Mesothelial cell of epicardium (in vitro differentiated cells): ENCODE measurements at regions not wholly inside any gene's neighbourhood (a gene's known extent, or its start where the extent isn't known, plus 50 kb on each side); places are given as distances from the start of the nearest gene placed in this dataset.
A peak's percentile ranks its signal among the peaks of the same experiment; 100 is the strongest.

Source experiments
- DNase-seq, 2 experiments: peaks; one replicate each; pipeline ENCODE4 v3.0.0; 2021; ENCODE audit warnings: low spot score in 2 of 2; ENCODE audit not compliant: unreplicated experiment in 2 of 2
- H3K27ac Mint-ChIP-seq: 2 replicates; pipeline ENCODE4 v1.8.0; 2021; ENCODE audit warnings: mixed read lengths
- H3K27me3 Mint-ChIP-seq: 2 replicates; pipeline ENCODE4 v1.8.0; 2021; ENCODE audit warnings: low read depth, mixed read lengths
- H3K36me3 Mint-ChIP-seq: 2 replicates; pipeline ENCODE4 v1.8.0; 2021; ENCODE audit warnings: mixed read lengths
- H3K4me1 Mint-ChIP-seq: 2 replicates; pipeline ENCODE4 v1.8.0; 2021; ENCODE audit warnings: mixed read lengths
- H3K4me3 Mint-ChIP-seq: 2 replicates; pipeline ENCODE4 v1.8.0; 2021; ENCODE audit warnings: mild to moderate bottlenecking, moderate library complexity, mixed read lengths
- H3K9me3 Mint-ChIP-seq: 2 replicates; pipeline ENCODE4 v1.8.0; 2021; ENCODE audit warnings: mixed read lengths
- TF ChIP-seq, protein P1 (sequence below): fragments of 200-600 bp; sonication (generic); IDR thresholded peaks from one replicate; pipeline ENCODE4 v1.5.0; 2021; ENCODE audit warnings: antibody characterized with exemption; ENCODE audit not compliant: unreplicated experiment

DNA sequence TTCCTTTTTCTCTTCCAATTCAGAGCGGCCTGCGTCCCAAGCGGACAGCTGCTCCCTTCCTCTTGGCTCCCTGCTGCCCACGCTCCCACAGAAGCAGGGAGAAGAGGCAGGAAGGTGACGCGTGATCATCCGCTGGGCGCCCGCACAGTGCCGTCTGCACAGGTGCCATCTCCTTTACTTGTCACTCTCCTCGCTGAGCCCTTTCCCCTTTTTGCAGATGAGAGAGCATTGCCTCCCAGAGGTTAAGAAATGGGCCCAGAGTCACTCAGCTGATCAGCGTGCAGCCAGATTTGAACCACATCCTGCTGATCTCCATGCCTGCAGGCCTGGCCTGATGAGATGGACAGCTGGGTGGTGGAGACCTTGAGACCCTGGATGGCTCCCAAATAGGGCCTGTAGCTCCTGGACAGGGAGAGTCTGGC is 299.8 kb downstream of the SEC14L1 start:
- DNase-seq: no peak
- Mint-ChIP-seq H3K4me1 (peaks cover 68% of the 10 kb centered on the region), H3K9me3 (no peaks in the 10 kb centered on the region), H3K27ac (peak overlapping the region; percentile 15), H3K36me3 (no peaks in the 10 kb centered on the region), H3K4me3 (no peak overlapping the region), H3K27me3 (no peaks in the 10 kb centered on the region)
- TF ChIP-seq, protein P1, sequence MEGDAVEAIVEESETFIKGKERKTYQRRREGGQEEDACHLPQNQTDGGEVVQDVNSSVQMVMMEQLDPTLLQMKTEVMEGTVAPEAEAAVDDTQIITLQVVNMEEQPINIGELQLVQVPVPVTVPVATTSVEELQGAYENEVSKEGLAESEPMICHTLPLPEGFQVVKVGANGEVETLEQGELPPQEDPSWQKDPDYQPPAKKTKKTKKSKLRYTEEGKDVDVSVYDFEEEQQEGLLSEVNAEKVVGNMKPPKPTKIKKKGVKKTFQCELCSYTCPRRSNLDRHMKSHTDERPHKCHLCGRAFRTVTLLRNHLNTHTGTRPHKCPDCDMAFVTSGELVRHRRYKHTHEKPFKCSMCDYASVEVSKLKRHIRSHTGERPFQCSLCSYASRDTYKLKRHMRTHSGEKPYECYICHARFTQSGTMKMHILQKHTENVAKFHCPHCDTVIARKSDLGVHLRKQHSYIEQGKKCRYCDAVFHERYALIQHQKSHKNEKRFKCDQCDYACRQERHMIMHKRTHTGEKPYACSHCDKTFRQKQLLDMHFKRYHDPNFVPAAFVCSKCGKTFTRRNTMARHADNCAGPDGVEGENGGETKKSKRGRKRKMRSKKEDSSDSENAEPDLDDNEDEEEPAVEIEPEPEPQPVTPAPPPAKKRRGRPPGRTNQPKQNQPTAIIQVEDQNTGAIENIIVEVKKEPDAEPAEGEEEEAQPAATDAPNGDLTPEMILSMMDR: no peak

DNA sequence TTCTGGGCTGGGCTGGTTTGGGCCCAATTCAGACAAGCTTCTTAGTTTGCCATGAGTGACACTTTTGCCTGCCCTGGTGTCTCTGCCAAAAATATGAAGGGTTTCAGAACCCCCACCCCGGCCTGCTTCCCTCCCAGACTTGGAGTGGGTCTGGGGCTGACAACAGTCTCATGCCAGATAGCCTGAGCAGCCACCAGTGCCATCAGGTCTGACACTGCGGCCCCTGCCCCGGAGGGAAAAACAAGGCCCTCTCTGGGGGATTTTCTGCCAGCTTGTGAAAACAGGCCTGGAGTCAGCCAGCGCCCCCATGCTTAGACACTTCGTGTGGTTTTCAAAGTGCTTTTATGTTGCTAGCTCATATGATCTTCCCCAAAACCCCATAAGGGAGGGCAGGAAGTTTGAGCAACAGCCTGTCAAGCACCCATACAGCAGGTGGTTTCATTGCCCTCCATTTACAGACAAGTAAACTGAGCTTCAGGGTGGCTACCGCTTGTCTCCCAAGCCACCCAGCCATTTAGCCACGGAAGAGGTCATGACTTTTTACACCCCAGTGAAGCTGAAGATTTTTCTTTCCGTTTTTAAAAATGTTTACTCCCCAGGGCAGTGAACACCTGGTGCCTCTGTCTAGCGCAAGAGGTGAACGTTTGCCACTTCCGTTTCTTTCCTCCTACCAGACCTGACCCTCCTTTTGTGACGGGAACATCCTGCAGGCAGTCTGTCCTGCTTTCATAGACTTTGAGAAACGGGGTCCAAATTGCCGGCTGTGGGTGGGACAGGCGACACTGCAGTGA is 300.6 kb downstream of the SEC14L1 start:
- Mint-ChIP-seq H3K27me3 (no peaks in the 10 kb centered on the region), H3K27ac (peak overlapping the region; percentile 43), H3K36me3 (no peaks in the 10 kb centered on the region), H3K9me3 (no peaks in the 10 kb centered on the region), H3K4me3 (no peak overlapping the region), H3K4me1 (peaks cover 65% of the 10 kb centered on the region)
- DNase-seq: no peak
- TF ChIP-seq, protein P1: no peak

- Mint-ChIP-seq H3K4me1 (peaks cover 63% of the 10 kb centered on the region), H3K36me3 (no peaks in the 10 kb centered on the region), H3K27ac (peak overlapping the region; percentile 43), H3K27me3 (no peaks in the 10 kb centered on the region), H3K4me3 (no peak overlapping the region), H3K9me3 (no peaks in the 10 kb centered on the region)
- no peak for DNase-seq
- TF ChIP-seq, protein P1: no peak
Observed at GRCh38 chr17:77441940-77442339, 301.2 kb downstream of the SEC14L1 start.

- Mint-ChIP-seq H3K27me3 (no peaks in the 10 kb centered on the region), H3K4me1 (peaks cover 57% of the 10 kb centered on the region), H3K4me3 (no peak overlapping the region), H3K36me3 (peaks cover 3% of the 10 kb centered on the region), H3K9me3 (no peaks in the 10 kb centered on the region), H3K27ac (peak overlapping the region; percentile 65)
- TF ChIP-seq, protein P1: no peak
- DNase-seq: no peak
Observed at GRCh38 chr17:77442976-77443747, 302.4 kb downstream of the SEC14L1 start.

GRCh38 chr17:77443748-77444260 is 303.0 kb downstream of the SEC14L1 start:
- no peak for DNase-seq
- Mint-ChIP-seq H3K4me3 (no peak overlapping the region), H3K4me1 (peaks cover 52% of the 10 kb centered on the region), H3K36me3 (peaks cover 3% of the 10 kb centered on the region), H3K27ac (peak overlapping the region; percentile 65), H3K9me3 (no peaks in the 10 kb centered on the region), H3K27me3 (no peaks in the 10 kb centered on the region)
- TF ChIP-seq, protein P1: no peak
